A204.1 (cell line): ENCODE measurements at regions not wholly inside any gene's neighbourhood (a gene's known extent, or its start where the extent isn't known, plus 50 kb on each side); places are given as distances from the start of the nearest gene placed in this dataset.

Experiments
- FAIRE-seq: peaks from 2 replicates; lab custom pipeline; 2012; peaks lifted over from hg19 to GRCh38; lab: Jason Lieb, UNC

- no peak for FAIRE-seq
Observed at GRCh38 chr6:6892744-6893583, 214.8 kb upstream of the RREB1 start.

DNA sequence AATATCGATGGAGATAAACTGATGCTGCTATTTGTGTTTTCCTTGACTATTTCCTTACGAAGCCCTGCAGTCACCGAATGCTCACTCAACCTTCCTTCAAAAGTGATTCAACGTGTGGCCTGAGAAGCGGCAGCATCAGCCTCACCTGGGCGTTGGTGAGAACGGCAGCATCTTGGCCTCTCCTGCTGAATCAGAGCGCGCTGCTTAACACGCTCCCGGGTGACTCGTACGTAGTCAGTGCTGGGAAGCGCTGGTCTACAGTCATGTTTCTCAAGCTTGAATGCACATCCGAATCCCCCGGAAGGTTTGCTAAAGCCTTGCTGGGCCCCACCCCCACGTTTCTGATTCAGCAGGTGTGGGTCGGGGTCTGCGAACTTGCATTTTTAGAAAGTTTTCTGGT is 214.1 kb upstream of the RREB1 start:
- no peak for FAIRE-seq

DNA sequence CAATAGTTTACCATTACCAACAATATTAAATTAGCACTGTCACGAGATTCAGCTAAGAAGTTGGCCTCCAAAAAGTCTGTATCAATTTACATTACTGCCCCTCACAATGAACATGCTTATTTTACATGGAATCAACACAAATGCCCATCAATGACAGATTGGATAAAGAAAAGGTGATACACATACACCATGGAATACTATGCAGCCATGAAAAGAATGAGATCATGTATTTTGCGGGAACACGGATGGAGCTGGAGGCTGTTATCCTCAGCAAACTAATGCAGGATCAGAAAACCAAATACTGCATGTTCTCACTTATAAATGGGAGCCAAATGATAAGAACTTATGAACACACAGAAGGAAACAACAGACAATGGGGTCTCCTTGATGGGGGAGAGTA is 211.8 kb upstream of the RREB1 start:
- no peak for FAIRE-seq

- no peak for FAIRE-seq
Observed at GRCh38 chr6:6897140-6897539, 210.6 kb upstream of the RREB1 start.

DNA sequence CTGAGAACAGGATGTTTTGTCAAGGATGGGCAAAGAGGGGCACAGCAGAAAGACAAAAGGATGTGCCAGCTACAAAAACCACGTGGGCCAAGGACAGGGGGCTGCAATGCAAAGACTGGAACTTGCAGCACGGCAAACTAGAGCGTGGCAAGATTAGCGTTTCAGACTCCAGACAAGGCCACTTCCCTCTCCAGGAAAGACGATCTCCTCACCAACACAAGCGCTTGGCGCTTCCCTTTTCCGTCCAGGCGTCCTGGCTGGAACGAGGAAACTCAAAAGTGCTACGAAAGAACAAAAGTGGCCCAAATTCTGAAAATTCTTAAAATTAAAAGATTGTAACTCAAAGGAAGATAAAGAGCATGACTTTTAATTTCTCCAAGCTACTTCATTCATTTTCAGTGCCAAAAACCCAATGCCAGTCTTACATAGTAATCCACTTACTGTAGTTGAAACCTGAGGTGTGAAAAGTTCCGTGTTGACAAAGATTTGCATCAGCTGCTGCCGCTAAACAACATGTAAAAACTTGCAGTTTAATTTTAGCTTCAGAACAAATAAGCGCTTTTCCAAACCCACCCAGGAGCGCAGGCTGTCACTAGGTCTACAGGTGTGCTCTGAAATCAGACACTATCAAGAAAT is 207.1 kb upstream of the RREB1 start:
- no peak for FAIRE-seq

DNA sequence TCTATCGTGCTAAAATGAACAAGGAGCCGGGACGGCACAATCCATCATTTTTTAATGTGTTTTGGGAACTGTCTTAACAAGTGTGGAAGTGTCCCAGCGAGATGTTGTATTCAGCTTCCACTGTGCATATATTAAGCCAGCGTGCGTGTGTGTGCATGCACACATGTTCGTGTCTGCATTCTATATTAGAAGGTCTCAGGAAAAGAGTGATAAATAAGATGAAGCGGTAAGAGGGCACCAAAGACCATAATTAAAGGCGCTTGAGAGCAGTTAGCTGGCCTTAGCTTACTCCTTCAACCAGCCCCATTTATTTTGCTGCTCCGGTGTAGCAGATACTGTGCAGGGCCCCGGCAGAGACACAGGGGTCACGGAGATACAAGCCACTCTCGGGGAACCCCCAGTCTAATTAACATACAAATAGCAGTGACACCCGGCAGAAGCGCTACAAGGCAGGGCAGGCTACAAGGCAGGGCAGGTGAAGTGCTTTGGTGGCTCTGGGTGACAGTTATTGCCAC is 206.5 kb upstream of the RREB1 start:
- no peak for FAIRE-seq

- no peak for FAIRE-seq
Observed at GRCh38 chr6:6901945-6902344, 205.8 kb upstream of the RREB1 start.

DNA sequence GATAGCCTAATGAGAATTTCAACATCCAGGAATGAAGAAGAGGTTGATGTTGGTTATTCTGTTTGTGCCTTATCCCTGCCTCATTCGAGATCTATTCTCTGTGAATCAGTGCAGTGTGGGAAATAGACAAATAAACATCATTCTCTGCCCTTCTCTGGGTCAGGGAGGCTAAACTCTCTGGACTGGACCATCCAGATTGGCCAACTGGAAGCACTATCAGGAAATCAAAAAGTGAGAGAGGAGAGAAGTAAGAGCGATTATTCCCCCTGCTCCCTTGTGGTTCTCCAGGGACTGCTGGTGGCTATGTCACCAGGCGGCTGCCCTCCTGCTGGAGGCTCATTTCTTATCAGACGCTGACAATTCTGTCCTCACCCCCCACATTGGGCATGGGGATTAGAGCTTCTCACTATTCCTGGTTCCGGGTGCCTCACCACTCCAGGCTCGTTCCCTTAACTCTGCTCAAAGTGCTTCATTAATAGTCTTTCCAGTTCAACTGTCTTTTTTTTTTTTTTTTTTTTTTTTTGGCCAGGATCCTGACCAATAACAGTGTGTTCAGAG is 201.7 kb upstream of the RREB1 start:
- no peak for FAIRE-seq

DNA sequence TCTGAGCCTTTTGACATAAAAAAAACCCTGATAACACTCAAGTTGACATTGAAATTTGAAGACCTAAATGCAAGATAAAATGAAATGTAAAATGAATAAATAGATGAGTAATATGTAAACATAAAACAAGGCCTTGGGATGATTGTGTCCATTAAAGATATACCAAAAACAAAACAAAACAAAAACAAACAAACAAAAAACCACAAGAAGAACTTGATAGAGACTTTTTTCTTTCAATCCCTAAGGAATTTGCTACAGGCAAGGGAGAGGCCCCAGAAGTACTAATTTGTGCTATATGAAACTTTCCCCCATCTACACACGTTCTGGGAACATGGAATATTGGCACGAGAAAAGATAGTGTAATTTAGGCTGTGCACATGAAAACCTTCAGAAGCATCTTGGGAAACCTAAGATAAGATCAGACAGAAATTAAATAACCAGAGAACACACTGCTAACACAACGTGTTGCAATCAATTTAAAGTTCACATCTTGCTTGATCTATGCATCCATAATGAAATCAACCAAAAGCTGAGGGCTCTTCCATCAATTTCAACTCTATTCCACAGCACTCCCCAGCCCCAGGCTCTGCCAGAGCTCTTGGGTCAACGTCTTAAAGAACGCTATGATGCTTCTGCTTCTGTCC is 201.1 kb upstream of the RREB1 start:
- no peak for FAIRE-seq

GRCh38 chr6:6907286-6907685 is 200.5 kb upstream of the RREB1 start:
- FAIRE-seq, result no peak

DNA sequence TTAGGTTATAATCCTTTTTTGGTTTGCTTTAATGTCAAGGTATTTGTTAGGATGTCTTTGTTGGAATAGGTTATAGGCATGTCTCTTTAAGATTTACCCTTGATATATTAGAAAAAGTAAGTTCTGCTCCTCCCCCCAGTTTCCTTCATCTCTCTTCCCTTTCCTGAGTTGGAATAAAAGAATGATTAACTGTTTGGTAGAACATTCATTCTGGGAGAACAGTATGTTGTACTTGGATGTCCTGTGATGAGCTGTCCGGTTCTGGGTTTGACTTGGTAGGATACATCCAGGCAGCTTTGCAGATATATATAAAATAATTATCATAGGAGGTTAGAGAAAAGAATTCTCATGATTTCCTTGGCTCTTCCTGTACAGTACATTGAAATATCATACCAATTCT is 199.6 kb upstream of the RREB1 start:
- FAIRE-seq, result no peak

- FAIRE-seq, result no peak
Observed at GRCh38 chr6:6909111-6909510, 198.7 kb upstream of the RREB1 start.

GRCh38 chr6:6910734-6911295 is 196.9 kb upstream of the RREB1 start:
- FAIRE-seq, result no peak

DNA sequence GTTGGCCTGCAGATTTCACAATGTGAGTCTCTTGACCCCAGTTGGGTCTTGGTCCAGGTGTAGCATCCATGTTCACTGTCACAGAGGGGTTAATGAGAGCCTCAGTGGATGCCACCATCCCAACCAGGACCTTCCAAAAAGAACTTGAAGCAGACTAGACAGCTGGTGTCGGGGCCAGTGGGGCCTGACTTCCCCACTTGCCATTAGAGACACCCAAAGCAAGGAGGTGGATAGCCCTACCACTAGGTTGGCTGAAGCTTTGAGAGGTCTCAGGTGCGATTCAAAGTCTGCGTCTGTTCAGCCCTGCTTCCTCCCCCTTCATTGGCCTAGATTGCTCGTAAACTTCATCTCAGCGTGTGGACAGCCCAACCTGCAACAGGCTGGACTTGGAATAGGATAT is 196.4 kb upstream of the RREB1 start:
- no peak for FAIRE-seq

- no peak for FAIRE-seq
Observed at GRCh38 chr6:6912817-6913744, 194.7 kb upstream of the RREB1 start.

GRCh38 chr6:6915219-6915618 is 192.5 kb upstream of the RREB1 start:
- FAIRE-seq, result no peak

DNA sequence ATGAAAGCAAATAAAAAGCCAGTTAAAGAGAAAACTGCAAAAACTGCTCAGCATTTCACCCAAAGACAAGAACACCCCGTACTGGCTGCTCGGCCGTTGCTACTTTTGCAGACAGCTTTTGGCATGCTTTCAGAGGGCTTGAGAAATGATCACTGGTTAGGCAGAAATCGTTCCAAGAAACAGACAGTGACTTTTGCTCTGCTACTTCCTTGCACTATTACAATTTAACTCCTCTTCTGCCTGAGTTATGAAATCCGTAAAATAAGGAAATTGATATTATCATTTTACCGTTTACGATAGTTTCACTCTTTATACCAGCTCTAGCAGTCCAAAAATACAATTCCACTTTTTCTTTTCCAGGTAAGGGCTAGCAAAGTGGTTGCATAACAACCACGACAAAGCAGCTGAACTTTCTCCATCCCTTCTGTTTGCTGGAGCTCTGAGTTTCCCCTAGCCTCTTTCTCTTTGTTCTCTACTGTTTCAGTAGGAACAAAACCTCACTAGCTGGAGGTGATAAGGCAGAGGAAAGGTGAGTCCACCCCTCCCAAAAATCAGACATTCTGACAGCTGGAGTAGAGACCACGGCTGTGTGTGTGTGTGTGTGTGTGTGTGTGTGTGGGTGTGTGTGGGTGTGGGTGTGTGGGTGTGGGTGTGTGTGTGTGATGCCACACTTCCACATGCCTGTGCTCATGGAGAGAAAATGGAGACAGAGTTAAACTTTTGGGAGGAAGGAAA is 191.8 kb upstream of the RREB1 start:
- no peak for FAIRE-seq

DNA sequence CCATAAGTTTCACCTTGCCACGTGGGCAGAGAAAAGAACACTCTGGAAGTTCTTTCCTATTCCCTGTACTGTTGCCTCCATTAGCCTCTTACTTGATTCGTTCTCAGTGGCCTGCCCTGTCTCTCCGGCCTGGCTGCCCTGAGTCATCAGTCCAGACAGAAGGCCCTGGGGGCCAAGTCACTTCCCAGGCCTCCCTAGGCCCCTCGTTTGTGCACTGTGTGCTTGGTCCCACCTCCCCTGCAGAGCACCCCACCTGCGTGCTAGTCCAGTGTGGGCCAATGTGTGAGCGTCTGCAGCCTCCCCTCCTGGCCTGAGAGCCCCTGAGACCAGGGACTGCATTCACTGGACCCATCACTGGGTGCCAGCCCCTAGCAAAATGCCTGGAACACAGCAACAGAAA is 191.2 kb upstream of the RREB1 start:
- no peak for FAIRE-seq

DNA sequence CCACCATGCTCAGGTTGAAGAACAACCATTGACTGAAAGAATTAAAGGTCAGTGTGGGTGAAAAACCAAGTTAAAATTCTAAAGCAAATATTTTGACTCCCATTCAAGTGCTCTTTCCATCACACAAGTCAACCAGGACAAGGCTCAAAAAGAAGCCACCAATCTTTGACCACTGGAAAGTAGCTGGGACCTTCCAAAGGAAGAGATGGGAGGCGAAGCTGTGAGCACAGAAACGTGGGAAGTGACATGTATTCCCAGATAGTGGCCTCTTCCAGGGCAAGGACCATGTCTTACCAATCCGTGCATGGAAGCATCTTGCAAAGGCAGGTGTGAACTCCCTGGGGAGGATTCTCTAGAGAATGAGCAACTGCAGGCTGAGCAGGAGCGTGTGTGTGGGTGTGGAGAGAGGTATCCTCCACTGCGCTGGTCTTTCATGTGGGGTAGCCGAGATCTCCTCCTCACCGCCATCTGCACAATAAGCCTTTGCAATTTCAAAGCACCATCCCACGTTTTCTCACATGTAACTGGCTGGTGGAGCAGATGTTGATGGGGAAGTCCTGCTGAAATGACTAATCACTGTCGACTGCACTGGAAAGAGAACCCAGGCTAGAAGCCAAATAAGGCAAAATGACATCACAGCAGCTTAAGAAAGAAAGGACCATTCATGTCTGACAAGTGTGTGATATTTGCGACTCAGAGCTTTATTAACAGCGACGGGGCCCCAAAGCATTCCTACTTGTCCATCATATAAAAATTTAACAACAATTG is 189.4 kb upstream of the RREB1 start:
- no peak for FAIRE-seq

DNA sequence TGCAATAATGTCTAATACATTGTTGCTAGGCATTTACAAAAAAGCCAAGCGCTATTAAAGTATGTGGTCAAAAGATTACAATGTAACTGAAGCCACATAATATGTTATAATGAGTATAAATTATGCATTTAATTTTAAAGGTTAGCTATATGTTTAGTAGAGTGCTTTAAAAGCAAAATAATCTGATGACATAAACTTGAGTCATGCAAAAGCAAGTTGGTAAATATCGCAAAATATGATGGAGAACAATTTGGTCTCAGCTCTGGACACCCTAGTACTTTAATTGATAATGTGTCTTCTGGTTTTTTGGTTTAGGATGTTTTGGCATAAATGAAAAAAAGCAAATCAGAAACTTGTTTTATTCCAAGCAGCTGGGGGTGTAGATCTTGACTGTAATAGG is 188.6 kb upstream of the RREB1 start:
- no peak for FAIRE-seq
